IgD-negative memory B cell (primary cell): ENCODE measurements at regions not wholly inside any gene's neighbourhood (a gene's known extent, or its start where the extent isn't known, plus 50 kb on each side); places are given as distances from the start of the nearest gene placed in this dataset.
A peak's percentile ranks its signal among the peaks of the same experiment; 100 is the strongest.
"Not testable (repeated sequence)": the region's sequence is repeated elsewhere in the genome, so short reads cannot be mapped to it uniquely, and the experiment has no call there.

Experiments
- H3K27ac Mint-ChIP-seq, 3 donors: one replicate each; pipeline ENCODE4 v1.8.0; 2020 to 2022; ENCODE audit warnings: mild to moderate bottlenecking in 3 of 3, mixed read lengths in 3 of 3, moderate library complexity in 1 of 3
- H3K27me3 Mint-ChIP-seq: one replicate; pipeline ENCODE4 v1.8.0; 2021; ENCODE audit warnings: mixed read lengths
- H3K36me3 Mint-ChIP-seq: one replicate; pipeline ENCODE4 v1.8.0; 2020; ENCODE audit warnings: mild to moderate bottlenecking, mixed read lengths
- H3K4me1 Mint-ChIP-seq, 3 donors: one replicate each; pipeline ENCODE4 v1.8.0; 2020 to 2022; ENCODE audit warnings: mixed read lengths in 3 of 3, mild to moderate bottlenecking in 1 of 3
- H3K4me3 Mint-ChIP-seq, 4 donors: one replicate each; pipeline ENCODE4 v1.8.0; 2020 to 2022; ENCODE audit warnings: mild to moderate bottlenecking in 4 of 4, mixed read lengths in 4 of 4, moderate library complexity in 3 of 4
- H3K9me3 Mint-ChIP-seq, 3 donors: one replicate each; pipeline ENCODE4 v1.8.0; 2020 to 2021; ENCODE audit warnings: mixed read lengths in 3 of 3, mild to moderate bottlenecking in 1 of 3

DNA sequence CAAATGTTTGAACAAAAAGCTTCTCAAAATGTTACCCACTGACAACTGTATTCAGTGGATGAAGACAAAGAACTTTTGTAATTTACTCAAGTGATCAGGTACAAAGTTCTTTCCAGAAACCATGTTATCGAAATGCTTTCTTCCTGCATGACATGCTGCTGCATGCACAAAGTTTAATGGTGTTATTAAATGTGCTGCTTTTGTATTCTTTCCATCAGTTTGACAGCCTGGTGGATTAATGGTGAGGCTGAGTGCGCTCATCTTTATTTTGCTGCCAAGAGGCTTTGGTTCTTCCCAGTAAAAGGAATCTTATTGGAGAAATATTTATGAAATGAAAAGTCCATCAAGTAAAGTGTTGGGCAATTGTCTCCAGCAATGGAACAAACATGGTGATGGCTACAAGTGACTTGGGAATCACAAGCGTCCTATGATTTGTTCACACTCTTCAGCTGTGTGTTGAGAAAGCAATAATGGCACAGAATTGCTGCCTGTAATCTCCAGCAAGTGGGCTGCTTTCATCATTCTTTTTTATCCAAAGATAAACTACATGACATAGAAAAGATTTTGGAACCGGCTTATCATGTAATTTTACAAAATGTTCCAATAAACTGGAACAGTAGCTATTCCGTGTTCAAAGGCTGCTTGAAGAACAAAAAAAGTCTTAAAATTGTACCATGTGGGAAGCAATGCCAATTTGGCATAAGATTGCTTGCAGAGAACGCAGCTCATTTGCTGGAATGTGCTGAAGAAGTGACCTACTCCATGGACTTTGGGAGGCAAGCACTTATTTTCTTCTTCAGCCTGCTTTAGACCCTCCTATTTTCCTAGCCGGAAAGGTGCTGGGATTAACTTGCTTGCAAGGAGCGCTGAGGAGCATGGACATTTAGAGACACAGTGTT lies 153.1 kb downstream of the HSD17B3 start:
- Mint-ChIP-seq H3K36me3 (no peaks in the 10 kb centered on the region), H3K27me3 (peaks cover 23% of the 10 kb centered on the region), H3K27ac (no peak overlapping the region), H3K9me3 (no peaks in the 10 kb centered on the region), H3K4me1 (peaks cover 11 to 20% (median 20%) of the 10 kb centered on the region in 3 donors), H3K4me3 (peak overlapping the region in 2 of 4 donors; percentile 74 to 90)

DNA sequence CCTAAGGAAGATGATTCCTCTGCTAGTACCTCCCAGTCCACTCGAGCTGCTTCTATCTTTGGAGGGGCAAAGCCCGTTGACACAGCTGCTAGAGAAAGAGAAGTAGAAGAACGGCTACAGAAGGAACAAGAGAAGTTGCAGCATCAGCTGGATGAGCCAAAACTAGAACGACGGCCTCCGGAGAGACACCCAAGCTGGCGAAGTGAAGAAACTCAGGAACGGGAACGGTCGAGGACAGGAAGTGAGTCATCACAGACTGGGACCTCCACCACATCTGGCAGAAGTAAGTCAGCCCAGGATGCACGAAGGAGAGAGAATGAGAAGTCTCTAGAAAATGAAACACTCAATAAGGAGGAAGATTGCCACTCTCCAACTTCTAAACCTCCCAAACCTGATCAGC lies 154.9 kb downstream of the HSD17B3 start:
- H3K27ac Mint-ChIP-seq, H3K36me3 Mint-ChIP-seq, H3K9me3 Mint-ChIP-seq: not testable (repeated sequence)
- H3K27me3 Mint-ChIP-seq: peaks cover 23% of the 10 kb centered on the region
- H3K4me1 Mint-ChIP-seq: peaks cover 11 to 20% (median 20%) of the 10 kb centered on the region in 3 donors
- H3K4me3 Mint-ChIP-seq: peak overlapping the region in 2 of 4 donors; percentile 34 to 81

DNA sequence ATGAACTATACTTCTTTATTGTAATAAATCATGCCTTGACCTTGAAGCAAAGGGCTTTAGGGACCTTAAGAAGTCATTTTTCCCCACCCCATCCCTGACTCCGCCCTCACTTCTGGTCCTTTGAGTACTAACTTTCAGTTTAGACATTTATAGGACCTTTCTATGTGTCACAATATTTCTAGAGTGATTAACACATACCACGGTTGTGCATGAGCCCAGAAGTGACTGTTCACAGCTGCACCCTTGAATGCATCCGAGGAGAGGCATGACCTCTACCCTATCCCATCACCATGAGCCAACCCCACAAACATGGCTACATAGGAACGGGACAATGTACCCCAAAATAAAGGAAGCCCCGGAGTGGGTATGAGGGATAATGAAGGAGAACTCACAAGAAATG lies 160.3 kb downstream of the HSD17B3 start:
- H3K27ac Mint-ChIP-seq: no peak overlapping the region
- no peaks in the 10 kb centered on the region for H3K36me3 Mint-ChIP-seq
- peaks cover 0 to 2% (median 0%) of the 10 kb centered on the region in 3 donors for H3K9me3 Mint-ChIP-seq
- peaks cover 10% of the 10 kb centered on the region for H3K27me3 Mint-ChIP-seq
- H3K4me3 Mint-ChIP-seq: peak overlapping the region in 1 of 4 donors; percentile 44
- peaks cover 8 to 15% (median 10%) of the 10 kb centered on the region in 3 donors for H3K4me1 Mint-ChIP-seq

DNA sequence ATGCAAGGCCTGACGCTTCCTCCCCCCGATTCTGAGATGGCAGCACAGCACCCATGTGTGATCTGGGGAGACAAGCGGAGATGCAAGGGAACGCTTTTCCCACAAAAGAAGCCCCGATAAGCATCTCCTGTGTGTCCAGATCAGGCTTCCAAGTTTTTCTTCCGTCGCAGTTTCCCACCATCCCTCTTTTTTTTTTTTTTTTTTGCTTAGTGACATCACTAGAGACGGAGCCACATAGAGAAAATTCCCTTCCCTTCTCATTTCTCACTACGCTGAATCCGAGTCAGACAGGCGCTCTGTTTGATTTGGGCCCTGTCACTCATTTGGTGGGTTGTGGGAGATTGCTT lies 160.9 kb downstream of the HSD17B3 start:
- H3K9me3 Mint-ChIP-seq: peaks cover 0 to 2% (median 0%) of the 10 kb centered on the region in 3 donors

DNA sequence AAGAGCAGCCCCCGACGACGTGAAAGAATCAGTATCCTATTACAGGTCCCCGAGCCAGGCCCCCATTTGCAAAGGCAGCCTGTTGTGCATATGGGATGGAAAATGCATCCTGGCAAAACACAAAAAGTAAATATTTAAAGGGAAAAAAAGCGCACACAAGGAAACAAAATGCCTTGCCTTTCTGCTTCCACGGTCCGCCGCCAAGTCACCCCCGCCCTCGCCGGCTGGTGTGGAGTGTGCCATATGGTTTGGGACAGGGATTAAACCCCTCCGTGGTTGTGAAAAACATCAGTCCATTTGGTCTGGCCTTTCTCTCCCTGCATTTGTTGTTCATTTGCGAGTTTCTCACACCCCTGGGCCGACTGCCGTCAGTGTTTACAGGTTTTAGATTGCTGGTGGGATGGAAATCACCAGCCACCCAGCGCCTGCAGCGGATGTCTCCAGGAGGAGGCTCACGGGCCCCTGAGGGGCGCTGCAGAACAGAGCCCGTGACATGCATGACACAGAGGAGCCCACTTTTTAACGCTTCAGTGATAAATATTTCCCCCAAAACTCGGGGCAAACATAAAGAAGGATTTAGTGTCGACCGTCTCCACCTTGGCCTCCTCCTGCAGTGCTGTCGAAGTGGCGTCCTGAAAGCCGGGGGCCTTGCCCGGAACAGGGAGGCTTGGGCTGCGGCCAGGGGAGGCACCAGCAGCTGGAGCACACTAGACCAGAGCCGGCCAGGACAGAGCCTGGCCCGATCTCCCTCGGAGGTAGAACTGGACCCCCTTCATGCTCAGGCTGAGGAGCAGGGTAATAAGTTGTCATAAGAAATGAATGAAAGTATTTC lies 161.5 kb downstream of the HSD17B3 start:
- peaks cover 11 to 19% (median 13%) of the 10 kb centered on the region in 3 donors for H3K4me1 Mint-ChIP-seq
- peaks cover 0 to 2% (median 0%) of the 10 kb centered on the region in 3 donors for H3K9me3 Mint-ChIP-seq
- no peak overlapping the region for H3K27ac Mint-ChIP-seq
- peaks cover 1% of the 10 kb centered on the region for H3K27me3 Mint-ChIP-seq
- H3K36me3 Mint-ChIP-seq: no peaks in the 10 kb centered on the region
- H3K4me3 Mint-ChIP-seq: peak overlapping the region in 1 of 4 donors; percentile 17

More for the DNA sequence above, 160.9 kb downstream of the HSD17B3 start:
- H3K27me3 Mint-ChIP-seq: peaks cover 4% of the 10 kb centered on the region
- H3K27ac Mint-ChIP-seq: no peak overlapping the region
- H3K4me1 Mint-ChIP-seq: peaks cover 9 to 16% (median 11%) of the 10 kb centered on the region in 3 donors
- no peaks in the 10 kb centered on the region for H3K36me3 Mint-ChIP-seq
- H3K4me3 Mint-ChIP-seq: no peak overlapping the region

DNA sequence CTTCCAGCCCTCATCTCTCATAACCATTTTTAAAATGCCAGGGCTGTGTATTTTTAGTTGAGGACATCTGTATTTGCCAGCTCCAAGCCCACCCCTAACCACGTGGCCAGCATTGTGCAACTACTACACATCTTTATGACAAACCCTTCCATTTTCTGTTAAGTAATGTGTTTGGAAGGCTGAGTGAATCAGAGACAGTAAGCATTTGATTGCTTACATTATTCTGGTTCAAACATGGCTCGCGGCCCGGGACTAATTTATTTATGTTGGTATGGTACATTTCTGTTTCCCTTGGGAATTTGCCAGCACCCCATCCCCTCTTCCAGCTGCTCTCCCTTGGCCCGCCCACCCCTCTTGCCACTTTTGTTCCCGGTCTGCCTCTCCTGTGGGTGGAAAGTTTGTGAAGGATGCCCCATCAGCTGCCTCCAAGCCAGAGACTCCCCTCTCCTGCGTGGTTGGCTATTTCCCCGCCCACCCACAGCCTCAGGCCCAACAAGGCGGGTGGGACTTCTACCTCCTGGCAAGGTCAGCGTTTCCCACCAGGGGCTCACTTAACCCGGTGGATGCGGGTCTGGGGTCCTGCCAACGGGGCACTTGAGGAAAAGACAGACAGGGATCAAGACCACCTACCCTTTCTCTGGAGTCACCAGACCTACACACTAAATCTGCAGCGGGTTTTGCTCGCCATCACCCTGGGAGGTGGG lies 162.2 kb downstream of the HSD17B3 start:
- no peaks in the 10 kb centered on the region for H3K36me3 Mint-ChIP-seq
- peaks cover 11 to 21% (median 18%) of the 10 kb centered on the region in 3 donors for H3K4me1 Mint-ChIP-seq
- peak overlapping the region in 1 of 4 donors; percentile 30 for H3K4me3 Mint-ChIP-seq
- H3K9me3 Mint-ChIP-seq: peaks cover 0 to 2% (median 0%) of the 10 kb centered on the region in 3 donors
- peaks cover under 1% of the 10 kb centered on the region for H3K27me3 Mint-ChIP-seq
- no peak overlapping the region for H3K27ac Mint-ChIP-seq

DNA sequence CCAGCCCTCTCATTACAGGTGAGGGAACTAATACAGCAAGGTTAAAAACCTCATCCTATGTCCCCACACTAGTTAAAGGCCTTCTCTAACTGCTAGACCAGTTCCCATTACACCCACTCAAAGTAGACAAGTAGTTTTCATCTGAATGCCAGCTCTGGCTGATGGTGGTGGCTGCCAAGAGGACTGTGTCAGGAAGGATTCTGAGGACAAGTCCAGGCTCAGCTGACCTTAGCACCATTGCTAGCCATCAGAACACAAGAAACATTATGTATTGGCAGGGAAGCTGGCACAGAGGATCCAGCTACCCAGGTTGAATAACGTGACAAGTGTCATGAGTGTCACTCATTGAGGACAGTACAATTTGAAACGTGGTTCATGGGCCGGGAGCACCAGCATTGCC lies 163.4 kb downstream of the HSD17B3 start:
- H3K27ac Mint-ChIP-seq: no peak overlapping the region
- H3K4me3 Mint-ChIP-seq: no peak overlapping the region
- H3K4me1 Mint-ChIP-seq: peaks cover 11 to 22% (median 18%) of the 10 kb centered on the region in 3 donors
- H3K36me3 Mint-ChIP-seq: no peaks in the 10 kb centered on the region
- peaks cover 0 to 2% (median 0%) of the 10 kb centered on the region in 3 donors for H3K9me3 Mint-ChIP-seq
- no peaks in the 10 kb centered on the region for H3K27me3 Mint-ChIP-seq

DNA sequence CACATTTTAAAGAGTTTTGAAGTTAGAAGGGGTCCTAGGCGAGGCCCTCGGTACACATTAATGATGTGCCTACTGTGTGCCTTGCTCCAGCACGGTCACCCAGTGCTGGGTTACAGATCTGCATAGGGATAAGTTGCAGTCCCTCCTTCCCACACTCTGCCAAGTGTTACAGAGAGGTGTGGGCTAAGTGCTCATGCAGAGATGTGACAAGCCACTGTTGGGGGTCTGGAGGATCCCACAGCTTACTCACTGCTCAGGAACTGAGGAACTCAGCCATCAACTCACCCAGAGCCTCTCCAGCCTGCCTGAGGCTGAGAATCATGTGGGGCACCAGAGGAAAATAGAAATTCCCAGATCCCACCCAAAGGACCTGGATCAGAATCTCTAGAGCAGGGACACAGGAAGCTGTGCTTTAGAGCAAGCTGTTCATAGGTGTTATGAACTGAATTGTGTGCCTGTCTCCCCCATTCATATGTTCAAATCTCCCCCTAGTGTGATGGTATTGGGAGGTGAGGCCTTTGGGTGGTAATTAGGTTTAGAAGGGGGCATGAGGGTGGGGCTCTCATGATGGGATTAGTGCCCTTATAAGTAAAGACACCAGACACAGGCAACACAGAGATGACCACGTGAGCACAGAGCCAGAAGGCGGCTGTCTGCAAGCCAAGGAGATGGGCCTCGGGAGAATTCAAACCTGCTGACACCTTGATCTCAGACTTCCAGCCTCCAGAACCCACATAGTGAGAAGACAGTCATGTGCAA lies 164.1 kb downstream of the HSD17B3 start:
- Mint-ChIP-seq H3K36me3 (no peaks in the 10 kb centered on the region), H3K9me3 (peaks cover 0 to 2% (median 0%) of the 10 kb centered on the region in 3 donors), H3K4me3 (peak overlapping the region; percentile 54 to 94 (median 89)), H3K4me1 (peaks cover 11 to 22% (median 18%) of the 10 kb centered on the region in 3 donors), H3K27me3 (no peaks in the 10 kb centered on the region), H3K27ac (peak overlapping the region; percentile 55 to 95 (median 83))

DNA sequence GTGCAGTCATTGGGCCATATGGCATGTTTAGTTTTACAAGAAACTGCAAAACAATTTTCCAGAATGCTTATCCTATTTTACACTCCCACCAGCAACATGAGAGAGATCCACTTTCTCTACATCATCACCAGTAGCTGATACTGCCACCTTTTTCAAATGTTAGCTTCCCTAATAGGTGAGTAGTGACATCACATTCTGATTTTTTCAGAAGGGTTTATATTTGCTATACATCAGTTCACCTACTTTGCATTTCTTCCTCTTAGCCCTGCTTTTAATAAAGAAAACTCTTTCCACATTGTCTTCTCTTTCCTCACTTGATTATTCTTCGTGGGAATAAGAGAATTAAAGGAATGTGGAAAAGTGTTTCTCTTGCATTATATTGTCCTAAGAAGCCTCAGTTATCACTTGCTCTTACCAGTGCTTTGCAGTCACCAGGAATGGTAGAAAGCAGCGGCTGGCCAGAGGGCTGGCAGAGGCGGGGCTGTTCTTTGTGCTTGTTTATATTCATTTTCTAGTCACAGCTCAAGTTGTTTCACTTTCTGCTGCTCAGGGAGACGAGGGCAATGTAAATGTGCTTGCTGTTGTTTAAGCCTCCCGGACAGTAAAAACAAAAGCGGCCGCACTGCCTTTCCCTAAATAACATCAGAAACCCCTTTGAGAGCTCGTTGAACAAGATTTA lies 164.8 kb downstream of the HSD17B3 start:
- Mint-ChIP-seq H3K27me3 (no peaks in the 10 kb centered on the region), H3K36me3 (no peaks in the 10 kb centered on the region), H3K4me3 (peak overlapping the region; percentile 54 to 94 (median 89)), H3K4me1 (peaks cover 11 to 22% (median 18%) of the 10 kb centered on the region in 3 donors), H3K27ac (peak overlapping the region; percentile 55 to 95 (median 83)), H3K9me3 (peaks cover 0 to 2% (median 0%) of the 10 kb centered on the region in 3 donors)

DNA sequence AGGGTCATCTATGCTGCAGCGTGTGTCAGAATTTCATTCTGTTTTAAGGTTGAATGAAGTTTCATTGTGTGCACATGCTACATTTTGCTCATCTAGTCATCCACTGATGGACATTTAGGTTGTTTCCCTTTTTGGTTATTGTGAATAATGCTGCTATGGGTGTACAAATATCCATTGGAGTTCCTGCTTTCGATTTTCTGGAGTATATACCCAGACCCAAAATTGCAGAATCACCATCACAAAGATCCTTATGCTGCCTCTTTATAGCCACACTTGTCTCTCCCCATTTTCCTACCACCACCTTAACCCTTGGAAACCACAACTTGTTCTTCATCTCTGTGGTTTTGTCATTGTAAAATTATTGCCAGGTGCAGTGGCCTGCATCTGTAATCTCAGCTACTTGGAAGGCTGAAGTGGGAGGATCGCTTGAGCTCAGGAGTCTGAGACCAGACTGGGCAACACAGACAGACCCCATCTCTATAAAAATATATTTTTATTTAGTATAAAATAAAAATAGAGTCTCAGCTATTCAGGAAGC lies 166.2 kb downstream of the HSD17B3 start:
- Mint-ChIP-seq H3K27ac (peak overlapping the region in 1 of 3 donors; percentile 57), H3K4me3 (peak overlapping the region in 1 of 4 donors; percentile 32), H3K9me3 (peaks cover 0 to 2% (median 0%) of the 10 kb centered on the region in 3 donors), H3K36me3 (peaks cover 6% of the 10 kb centered on the region), H3K4me1 (peaks cover 11 to 22% (median 18%) of the 10 kb centered on the region in 3 donors), H3K27me3 (no peaks in the 10 kb centered on the region)

DNA sequence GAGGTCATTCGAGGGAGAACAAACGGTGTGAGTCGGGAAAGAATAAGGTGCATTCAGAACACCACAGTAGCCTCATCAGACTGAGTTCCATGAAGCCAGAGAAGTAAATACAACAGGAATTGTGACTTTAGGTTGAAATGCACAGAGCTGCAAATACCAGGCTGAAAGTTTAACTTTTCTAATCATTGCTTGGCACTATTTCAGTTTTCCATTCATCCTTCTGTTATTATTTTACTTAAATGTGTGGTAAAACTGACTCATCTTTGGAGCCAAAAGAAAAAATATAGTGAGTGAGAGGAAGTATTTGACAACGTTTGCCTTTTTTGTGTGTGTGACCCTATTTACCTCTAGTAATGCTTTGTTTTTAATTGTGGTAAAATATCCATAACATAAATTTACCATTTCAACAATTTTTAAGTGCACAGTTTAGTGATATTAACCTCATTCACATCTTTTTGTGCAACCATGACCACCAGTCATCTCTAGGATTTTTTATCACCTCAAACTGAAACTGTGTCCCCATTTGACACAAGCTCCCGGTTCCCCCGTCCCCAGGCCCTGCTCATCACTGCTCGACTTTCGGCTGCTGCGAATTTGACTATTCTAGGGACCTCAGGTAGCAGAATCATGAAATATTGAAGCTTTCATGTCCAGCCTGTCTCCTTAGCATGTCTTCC lies 166.8 kb downstream of the HSD17B3 start:
- H3K4me3 Mint-ChIP-seq: peak overlapping the region in 2 of 4 donors; percentile 48 to 63
- peaks cover 6% of the 10 kb centered on the region for H3K36me3 Mint-ChIP-seq
- H3K4me1 Mint-ChIP-seq: peaks cover 11 to 22% (median 18%) of the 10 kb centered on the region in 3 donors
- peaks cover 0 to 2% (median 0%) of the 10 kb centered on the region in 3 donors for H3K9me3 Mint-ChIP-seq
- H3K27me3 Mint-ChIP-seq: no peaks in the 10 kb centered on the region
- peak overlapping the region in 1 of 3 donors; percentile 2 for H3K27ac Mint-ChIP-seq

DNA sequence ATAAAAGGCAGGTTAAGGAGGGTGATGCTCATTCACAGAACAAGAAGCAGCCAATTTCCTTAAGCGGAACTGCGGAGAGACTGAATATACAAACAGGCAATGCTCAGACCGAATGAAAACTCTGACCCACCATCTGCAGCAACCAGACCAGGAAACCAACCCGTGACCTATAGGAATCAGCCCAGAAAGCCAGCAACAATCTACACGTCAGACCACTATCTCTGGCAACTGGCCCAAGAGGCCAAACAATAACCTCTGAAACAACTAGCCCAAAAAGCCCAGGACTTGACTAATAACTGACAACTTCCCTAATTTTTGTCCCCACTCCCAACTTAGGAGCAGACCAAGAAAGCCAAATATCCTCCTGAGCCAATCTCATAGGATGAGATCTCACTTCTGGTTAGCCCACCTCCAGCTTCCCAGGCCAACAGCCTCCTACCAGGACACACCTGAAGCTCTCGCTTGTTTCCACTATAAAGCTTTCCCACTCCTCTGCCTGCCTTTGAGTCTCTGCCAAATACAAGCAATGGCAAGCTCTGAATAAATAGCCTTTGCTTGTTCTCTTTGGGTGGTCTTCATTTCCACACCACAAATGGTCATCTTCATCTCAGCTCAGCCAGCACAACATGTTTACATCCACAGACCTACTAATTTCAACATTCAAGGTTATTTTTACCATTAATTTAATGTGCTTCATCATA lies 168.5 kb downstream of the HSD17B3 start:
- H3K9me3 Mint-ChIP-seq: peaks cover 0 to 2% (median 0%) of the 10 kb centered on the region in 3 donors
- H3K36me3 Mint-ChIP-seq: peaks cover 6% of the 10 kb centered on the region
- peaks cover 11 to 22% (median 18%) of the 10 kb centered on the region in 3 donors for H3K4me1 Mint-ChIP-seq
- H3K27ac Mint-ChIP-seq: no peak overlapping the region
- no peak overlapping the region for H3K4me3 Mint-ChIP-seq
- no peaks in the 10 kb centered on the region for H3K27me3 Mint-ChIP-seq
